ENCODE measurements at regions not wholly inside any gene's neighbourhood (a gene's known extent, or its start where the extent isn't known, plus 50 kb on each side); places are given as distances from the start of the nearest gene placed in this dataset.

DNA sequence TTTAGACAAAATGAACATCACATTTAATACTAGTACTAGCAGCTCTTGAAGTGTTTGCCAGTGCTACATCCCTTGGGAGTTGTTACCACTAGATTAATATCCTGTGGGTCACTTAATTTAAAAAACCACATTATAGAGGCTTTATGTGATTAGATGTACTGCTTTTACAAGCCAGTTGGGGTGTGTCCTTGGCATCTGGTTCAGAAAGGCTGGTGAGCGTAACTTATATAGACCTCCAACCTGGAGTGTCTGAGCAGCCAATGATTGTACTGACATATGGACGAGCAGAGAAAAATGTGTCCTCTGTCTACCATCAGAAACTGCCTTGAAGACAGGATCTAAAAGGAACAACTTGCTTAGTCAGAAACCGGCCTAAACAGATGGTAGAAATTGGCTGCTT is 306.2 kb upstream of the ATP11B start:
- no peak for DNase-seq
- no peak overlapping the region for H2BK5ac ChIP-seq (ENCODE audit: low read depth, low read length, poor library complexity, severe bottlenecking)
- no peak overlapping the region for H2AFZ ChIP-seq (replicated peaks; ENCODE audit: low read length, poor library complexity)
- H3K79me1 ChIP-seq (ENCODE audit: low read depth in 1 of 2, low read length in 2 of 2), result no peaks in the 10 kb centered on the region
- no peaks in the 10 kb centered on the region for H3K36me3 ChIP-seq (ENCODE audit: control insufficient read depth, insufficient read depth, low read length)
- ChIA-PET CTCF (no interaction called here), POLR2A (ENCODE audit: unreplicated experiment) (no interaction called here)
- H4K8ac ChIP-seq (ENCODE audit: low read depth in 2 of 2, low read length in 2 of 2), result no peak overlapping the region
- no peak for TF ChIP-seq MAZ (IDR thresholded peaks at IDR 0.05; ENCODE audit: borderline replicate concordance, low read depth, low read length)
- TF ChIP-seq RAD21 (IDR thresholded peaks at IDR 0.05; ENCODE audit: low read length), result no peak
- no peak for TF ChIP-seq RCOR1 (IDR thresholded peaks at IDR 0.05; ENCODE audit: insufficient replicate concordance, low read length)
- TF ChIP-seq, protein P1, sequence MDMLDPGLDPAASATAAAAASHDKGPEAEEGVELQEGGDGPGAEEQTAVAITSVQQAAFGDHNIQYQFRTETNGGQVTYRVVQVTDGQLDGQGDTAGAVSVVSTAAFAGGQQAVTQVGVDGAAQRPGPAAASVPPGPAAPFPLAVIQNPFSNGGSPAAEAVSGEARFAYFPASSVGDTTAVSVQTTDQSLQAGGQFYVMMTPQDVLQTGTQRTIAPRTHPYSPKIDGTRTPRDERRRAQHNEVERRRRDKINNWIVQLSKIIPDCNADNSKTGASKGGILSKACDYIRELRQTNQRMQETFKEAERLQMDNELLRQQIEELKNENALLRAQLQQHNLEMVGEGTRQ (IDR thresholded peaks at IDR 0.05; ENCODE audit: low read depth, low read length), result no peak
- no peak for TF ChIP-seq FOS (IDR thresholded peaks at IDR 0.05; ENCODE audit: low read depth, low read length)
- no peak for TF ChIP-seq BHLHE40 (IDR thresholded peaks at IDR 0.05; ENCODE audit: low read depth, low read length)
- no peak for TF ChIP-seq MXI1 (IDR thresholded peaks at IDR 0.05; ENCODE audit: borderline replicate concordance, low read depth, low read length)
- TF ChIP-seq, protein P2, sequence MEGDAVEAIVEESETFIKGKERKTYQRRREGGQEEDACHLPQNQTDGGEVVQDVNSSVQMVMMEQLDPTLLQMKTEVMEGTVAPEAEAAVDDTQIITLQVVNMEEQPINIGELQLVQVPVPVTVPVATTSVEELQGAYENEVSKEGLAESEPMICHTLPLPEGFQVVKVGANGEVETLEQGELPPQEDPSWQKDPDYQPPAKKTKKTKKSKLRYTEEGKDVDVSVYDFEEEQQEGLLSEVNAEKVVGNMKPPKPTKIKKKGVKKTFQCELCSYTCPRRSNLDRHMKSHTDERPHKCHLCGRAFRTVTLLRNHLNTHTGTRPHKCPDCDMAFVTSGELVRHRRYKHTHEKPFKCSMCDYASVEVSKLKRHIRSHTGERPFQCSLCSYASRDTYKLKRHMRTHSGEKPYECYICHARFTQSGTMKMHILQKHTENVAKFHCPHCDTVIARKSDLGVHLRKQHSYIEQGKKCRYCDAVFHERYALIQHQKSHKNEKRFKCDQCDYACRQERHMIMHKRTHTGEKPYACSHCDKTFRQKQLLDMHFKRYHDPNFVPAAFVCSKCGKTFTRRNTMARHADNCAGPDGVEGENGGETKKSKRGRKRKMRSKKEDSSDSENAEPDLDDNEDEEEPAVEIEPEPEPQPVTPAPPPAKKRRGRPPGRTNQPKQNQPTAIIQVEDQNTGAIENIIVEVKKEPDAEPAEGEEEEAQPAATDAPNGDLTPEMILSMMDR (conservative IDR thresholded peaks at IDR 0.05; ENCODE audit: low read depth, low read length), result no peak
- TF ChIP-seq POLR2A (IDR thresholded peaks at IDR 0.05; ENCODE audit: low read depth, low read length), result no peak
- TF ChIP-seq SMC3 (IDR thresholded peaks at IDR 0.05; ENCODE audit: low read depth, low read length), result no peak
- no peak for TF ChIP-seq NFE2L2 (IDR thresholded peaks at IDR 0.05; ENCODE audit: low read depth, low read length)
- no peak for TF ChIP-seq CEBPB (IDR thresholded peaks at IDR 0.05; ENCODE audit: low read depth, low read length)
- TF ChIP-seq, protein P3, sequence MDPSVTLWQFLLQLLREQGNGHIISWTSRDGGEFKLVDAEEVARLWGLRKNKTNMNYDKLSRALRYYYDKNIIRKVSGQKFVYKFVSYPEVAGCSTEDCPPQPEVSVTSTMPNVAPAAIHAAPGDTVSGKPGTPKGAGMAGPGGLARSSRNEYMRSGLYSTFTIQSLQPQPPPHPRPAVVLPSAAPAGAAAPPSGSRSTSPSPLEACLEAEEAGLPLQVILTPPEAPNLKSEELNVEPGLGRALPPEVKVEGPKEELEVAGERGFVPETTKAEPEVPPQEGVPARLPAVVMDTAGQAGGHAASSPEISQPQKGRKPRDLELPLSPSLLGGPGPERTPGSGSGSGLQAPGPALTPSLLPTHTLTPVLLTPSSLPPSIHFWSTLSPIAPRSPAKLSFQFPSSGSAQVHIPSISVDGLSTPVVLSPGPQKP (IDR thresholded peaks at IDR 0.05; ENCODE audit: borderline replicate concordance, low read depth, low read length), result no peak
- no peak overlapping the region for H2BK15ac ChIP-seq (ENCODE audit: low read depth, low read length)
- H2AK5ac ChIP-seq (ENCODE audit: low read depth, low read length), result no peak overlapping the region
- no peak overlapping the region for H4K91ac ChIP-seq (ENCODE audit: insufficient read depth, low read depth, low read length)
- no CpG with 5 or more reads among the region's 3 CpGs for WGBS, 2 experiments (ENCODE audit: extremely low coverage in 2 of 2, insufficient read length in 1 of 2)
- H2BK20ac ChIP-seq (ENCODE audit: low read depth, low read length), result no peak overlapping the region
- ATAC-seq (ENCODE audit: low read depth), result no peak
- in situ Hi-C loops (cut with MboI; ENCODE audit: low sequenced_read_pairs), result no loop called here
- H3K18ac ChIP-seq (ENCODE audit: low read depth, low read length), result no peak overlapping the region
- peaks cover 6% of the 10 kb centered on the region for H3K9me3 ChIP-seq (ENCODE audit: control insufficient read depth, insufficient read depth, low read length)
- H3K23ac ChIP-seq (ENCODE audit: low read depth, low read length), result no peak overlapping the region
- H2AK9ac ChIP-seq (replicated peaks; ENCODE audit: low read depth, low read length, poor library complexity), result no peak overlapping the region
- no peaks in the 10 kb centered on the region for H3K27me3 ChIP-seq (ENCODE audit: control insufficient read depth, insufficient read depth, low read length)
- no peak overlapping the region for H2BK120ac ChIP-seq (ENCODE audit: low read depth, low read length)
- H3K56ac ChIP-seq (ENCODE audit: extremely low read depth, insufficient read depth, low read length), result no peak overlapping the region
- H3K27ac ChIP-seq (ENCODE audit: insufficient read depth, low read length), result no peak overlapping the region
- H3K9me1 ChIP-seq (ENCODE audit: insufficient read depth, low read length), result no peaks in the 10 kb centered on the region
- H3K4me1 ChIP-seq (ENCODE audit: control insufficient read depth, insufficient read depth, low read length), result no peaks in the 10 kb centered on the region
- no peak overlapping the region for H3K9ac ChIP-seq (ENCODE audit: low read depth, low read length)
- BruUV-seq (replicated peaks), result no TSS peak
- dilution Hi-C loops (cut with HindIII; ENCODE audit: low sequenced_read_pairs, unreplicated experiment), result no loop called here
- intact Hi-C loops (cut with micrococcal nuclease), result no loop called here
- no peak overlapping the region for H3K4me2 ChIP-seq (ENCODE audit: low read depth, low read length)
- no peak overlapping the region for H3K4ac ChIP-seq (ENCODE audit: low read depth, low read length)
- H4K20me1 ChIP-seq (ENCODE audit: insufficient read depth, low read length), result no peaks in the 10 kb centered on the region
- H3K14ac ChIP-seq (replicated peaks; ENCODE audit: low read depth, low read length), result no peak overlapping the region
- H3K4me3 ChIP-seq (ENCODE audit: insufficient read depth, low read depth, low read length), result no peak overlapping the region
- no peak overlapping the region for H4K5ac ChIP-seq (ENCODE audit: low read depth, low read length)
